ENCODE measurements at regions not wholly inside any gene's neighbourhood (a gene's known extent, or its start where the extent isn't known, plus 50 kb on each side); places are given as distances from the start of the nearest gene placed in this dataset.

GRCh38 chr5:159440235-159440634 is 109.9 kb upstream of the IL12B start:
- no peak for DNase-seq (ENCODE audit: low read depth)
- no peak for TF ChIP-seq CTCF (IDR thresholded peaks at IDR 0.05; ENCODE audit: control insufficient read depth, insufficient read depth, low read depth, low read length, missing control alignments)
- no peak overlapping the region for H3K4me3 ChIP-seq (ENCODE audit: control insufficient read depth, low read depth, low read length)

- no peak overlapping the region for H3K4me3 ChIP-seq (ENCODE audit: control insufficient read depth, low read depth, low read length)
- no peak for TF ChIP-seq CTCF (IDR thresholded peaks at IDR 0.05; ENCODE audit: control insufficient read depth, insufficient read depth, low read depth, low read length, missing control alignments)
- DNase-seq (ENCODE audit: low read depth) = no peak
These were observed 110.7 kb upstream of the IL12B start for GRCh38 chr5:159440968-159441367.

GRCh38 chr5:159441441-159441840 is 111.2 kb upstream of the IL12B start:
- DNase-seq (ENCODE audit: low read depth) = no peak
- H3K4me3 ChIP-seq (ENCODE audit: control insufficient read depth, low read depth, low read length) = no peak overlapping the region
- TF ChIP-seq CTCF (IDR thresholded peaks at IDR 0.05; ENCODE audit: control insufficient read depth, insufficient read depth, low read depth, low read length, missing control alignments) = peak; percentile 29

GRCh38 chr5:159442206-159442850 is 112.0 kb upstream of the IL12B start:
- no peak for DNase-seq (ENCODE audit: low read depth)
- no peak for TF ChIP-seq CTCF (IDR thresholded peaks at IDR 0.05; ENCODE audit: control insufficient read depth, insufficient read depth, low read depth, low read length, missing control alignments)

GRCh38 chr5:159444441-159445082 is 114.3 kb upstream of the IL12B start:
- TF ChIP-seq CTCF (IDR thresholded peaks at IDR 0.05; ENCODE audit: control insufficient read depth, insufficient read depth, low read depth, low read length, missing control alignments) = peak; percentile 49
- DNase-seq (ENCODE audit: low read depth) = no peak
- H3K4me3 ChIP-seq (ENCODE audit: control insufficient read depth, low read depth, low read length) = no peak overlapping the region

More at GRCh38 chr5:159442206-159442850, 112.0 kb upstream of the IL12B start:
- H3K4me3 ChIP-seq (ENCODE audit: control insufficient read depth, low read depth, low read length) = no peak overlapping the region

- H3K4me3 ChIP-seq (ENCODE audit: control insufficient read depth, low read depth, low read length) = no peak overlapping the region
- no peak for TF ChIP-seq CTCF (IDR thresholded peaks at IDR 0.05; ENCODE audit: control insufficient read depth, insufficient read depth, low read depth, low read length, missing control alignments)
- DNase-seq (ENCODE audit: low read depth) = no peak
These were observed 116.8 kb upstream of the IL12B start for GRCh38 chr5:159447116-159447515.
